ENCODE measurements at regions not wholly inside any gene's neighbourhood (a gene's known extent, or its start where the extent isn't known, plus 50 kb on each side); places are given as distances from the start of the nearest gene placed in this dataset.

GRCh38 chr4:54940996-54941865 lies 184.2 kb downstream of the KDR start:
- WGBS, 2 donors (ENCODE audit: low coverage in 1 of 2) = 50 to 55% methylated on average over 7 of the region's 7 CpGs
- H3K9me3 ChIP-seq = no peaks in the 10 kb centered on the region

GRCh38 chr4:54937501-54937900 lies 187.9 kb downstream of the KDR start:
- no peak for DNase-seq
- in situ Hi-C loops (cut with MboI; ENCODE audit: low pct_ligation_motif_present in 1 of 4, low pct_unique_long_range_greater_than_20kb in 1 of 4, low sequenced_read_pairs in 3 of 4) = no loop called here
- H3K4me1 ChIP-seq = peaks cover 0 to 6% (median 0%) of the 10 kb centered on the region in 4 donors
- H3K36me3 ChIP-seq = no peaks in the 10 kb centered on the region
- WGBS, 2 donors (ENCODE audit: low coverage in 1 of 2) = 16 to 17% methylated on average over 2 of the region's 2 CpGs
- intact Hi-C loops (cut with DNase I; ENCODE audit: low total_unique reads) = no loop called here
- no peaks in the 10 kb centered on the region for H3K9me3 ChIP-seq
- H3K4me3 ChIP-seq = no peak overlapping the region
- no peaks in the 10 kb centered on the region for H3K27me3 ChIP-seq
- no peak for TF ChIP-seq CTCF (IDR thresholded peaks at IDR 0.05)
- no peak for TF ChIP-seq POLR2A (IDR thresholded peaks at IDR 0.05)
- no peak overlapping the region for H3K27ac ChIP-seq

More at GRCh38 chr4:54940996-54941865, 184.2 kb downstream of the KDR start:
- intact Hi-C loops (cut with DNase I; ENCODE audit: low total_unique reads) = no loop called here
- H3K4me3 ChIP-seq = no peak overlapping the region
- H3K27me3 ChIP-seq = no peaks in the 10 kb centered on the region
- peaks cover 0 to 6% (median 0%) of the 10 kb centered on the region in 4 donors for H3K4me1 ChIP-seq
- H3K36me3 ChIP-seq = no peaks in the 10 kb centered on the region
- TF ChIP-seq POLR2AphosphoS5 (IDR thresholded peaks at IDR 0.05) (no peak), POLR2A (IDR thresholded peaks at IDR 0.05) (no peak), EP300 (IDR thresholded peaks at IDR 0.05; ENCODE audit: low read depth) (no peak), CTCF (IDR thresholded peaks at IDR 0.05) (no peak)
- no peak overlapping the region for H3K27ac ChIP-seq
- in situ Hi-C loops (cut with MboI; ENCODE audit: low pct_ligation_motif_present in 1 of 4, low pct_unique_long_range_greater_than_20kb in 1 of 4, low sequenced_read_pairs in 3 of 4) = no loop called here
- DNase-seq = no peak

GRCh38 chr4:54933579-54933978 lies 191.8 kb downstream of the KDR start:
- H3K27ac ChIP-seq = no peak overlapping the region
- H3K9me3 ChIP-seq = no peaks in the 10 kb centered on the region
- H3K36me3 ChIP-seq = no peaks in the 10 kb centered on the region
- in situ Hi-C loops (cut with MboI; ENCODE audit: low pct_ligation_motif_present in 1 of 4, low pct_unique_long_range_greater_than_20kb in 1 of 4, low sequenced_read_pairs in 3 of 4) = no loop called here
- DNase-seq = no peak
- WGBS, 2 donors (ENCODE audit: low coverage in 1 of 2) = 78 to 93% methylated on average over 2 of the region's 2 CpGs
- no peaks in the 10 kb centered on the region for H3K27me3 ChIP-seq
- no peaks in the 10 kb centered on the region for H3K4me1 ChIP-seq
- H3K4me3 ChIP-seq = no peak overlapping the region
- intact Hi-C loops (cut with DNase I; ENCODE audit: low total_unique reads) = no loop called here
- no peak for TF ChIP-seq EP300 (IDR thresholded peaks at IDR 0.05; ENCODE audit: low read depth)

- H3K27ac ChIP-seq = no peak overlapping the region
Measured at GRCh38 chr4:54930226-54930625, 195.2 kb downstream of the KDR start.

More at GRCh38 chr4:54930226-54930625, 195.2 kb downstream of the KDR start:
- TF ChIP-seq CTCF (IDR thresholded peaks at IDR 0.05) (no peak), POLR2A (IDR thresholded peaks at IDR 0.05) (no peak), EP300 (IDR thresholded peaks at IDR 0.05; ENCODE audit: low read depth) (no peak), POLR2AphosphoS5 (IDR thresholded peaks at IDR 0.05) (no peak)
- no peaks in the 10 kb centered on the region for H3K9me3 ChIP-seq
- 23 to 35% methylated on average over 4 to 6 of the region's 6 CpGs for WGBS, 2 donors (ENCODE audit: low coverage in 1 of 2)
- H3K27me3 ChIP-seq = no peaks in the 10 kb centered on the region
- no peaks in the 10 kb centered on the region for H3K36me3 ChIP-seq
- intact Hi-C loops (cut with DNase I; ENCODE audit: low total_unique reads) = no loop called here
- DNase-seq = no peak
- in situ Hi-C loops (cut with MboI; ENCODE audit: low pct_ligation_motif_present in 1 of 4, low pct_unique_long_range_greater_than_20kb in 1 of 4, low sequenced_read_pairs in 3 of 4) = no loop called here
- H3K4me1 ChIP-seq = no peaks in the 10 kb centered on the region
- no peak overlapping the region for H3K4me3 ChIP-seq

All from transverse colon (tissue), 4 donors.